Breast epithelium (tissue), 3 donors: ENCODE measurements at regions not wholly inside any gene's neighbourhood (a gene's known extent, or its start where the extent isn't known, plus 50 kb on each side); places are given as distances from the start of the nearest gene placed in this dataset.

Experiments used
- CTCF ChIP-seq, 3 donors: fragments of 450-650 bp; IDR thresholded peaks; one replicate each; pipeline ENCODE4 v1.5.1; 2016 to 2017; ENCODE audit warnings: antibody characterized with exemption in 3 of 3, mild to moderate bottlenecking in 3 of 3, moderate library complexity in 3 of 3
- POLR2A ChIP-seq: fragments of 450-650 bp; IDR thresholded peaks from one replicate; pipeline ENCODE4 v1.6.1; 2016; ENCODE audit warnings: antibody characterized with exemption, mild to moderate bottlenecking, moderate library complexity

DNA sequence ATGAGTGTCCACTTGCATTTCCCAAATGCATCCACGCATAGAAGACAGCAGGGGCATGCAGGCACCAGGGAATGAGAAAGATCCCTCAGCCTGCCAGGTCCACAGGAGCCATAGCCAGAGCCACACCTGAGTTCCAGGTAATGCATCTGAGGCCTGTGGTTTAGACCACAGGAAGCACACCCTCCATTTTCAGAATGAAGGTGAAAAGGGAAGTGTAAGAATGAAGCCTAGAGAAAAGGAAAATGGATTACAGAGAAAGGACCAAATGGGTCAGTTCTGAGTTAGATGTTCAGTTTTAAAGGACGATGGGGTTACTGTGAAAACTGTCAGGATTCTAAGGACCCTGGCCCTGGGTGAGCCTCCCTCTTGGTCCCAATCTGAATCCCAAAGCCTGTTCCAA is 1283.2 kb downstream of the TMEM121 start:
- TF ChIP-seq CTCF (IDR thresholded peaks at IDR 0.05) (no peak), POLR2A (no peak)
